NB4 (cell line): ENCODE measurements at regions not wholly inside any gene's neighbourhood (a gene's known extent, or its start where the extent isn't known, plus 50 kb on each side); places are given as distances from the start of the nearest gene placed in this dataset.

Source experiments
- MYC ChIP-seq: IDR thresholded peaks from 2 replicates; pipeline ENCODE4 v1.6.1; 2011; ENCODE audit warnings: low read depth, low read length
- POLR2A ChIP-seq: IDR thresholded peaks from 2 replicates; pipeline ENCODE4 v1.6.1; 2011; ENCODE audit warnings: mild to moderate bottlenecking; ENCODE audit not compliant: insufficient read length; ENCODE audit errors: extremely low read depth
- TF ChIP-seq, protein P1 (sequence below): IDR thresholded peaks from 2 replicates; pipeline ENCODE4 v1.6.1; 2011; ENCODE audit warnings: low read depth, low read length
- TF ChIP-seq, protein P2 (sequence below): IDR thresholded peaks from one replicate; pipeline ENCODE4 v1.5.1; 2012; ENCODE audit warnings: low read depth, low read length

DNA sequence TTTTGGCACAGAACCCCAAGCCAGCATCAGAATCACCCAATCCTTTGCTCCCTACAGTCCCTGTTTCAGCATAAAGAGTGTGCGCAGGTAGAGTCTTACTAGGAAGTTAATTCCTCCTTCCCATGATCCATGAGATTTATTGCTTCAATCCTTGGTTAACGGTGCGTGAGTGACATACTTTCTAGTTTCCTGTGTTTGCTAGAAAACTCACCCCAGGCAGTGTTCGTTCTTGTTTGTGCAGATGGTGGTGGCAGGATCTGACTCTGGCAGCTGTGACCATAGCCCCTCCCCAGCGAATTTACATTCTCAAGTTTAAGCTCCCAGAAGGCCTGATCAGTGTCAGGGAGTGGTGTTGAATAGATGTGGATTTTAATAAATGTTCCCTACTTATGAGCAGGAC lies 106.7 kb upstream of the CCT8L2 start:
- TF ChIP-seq, protein P1, sequence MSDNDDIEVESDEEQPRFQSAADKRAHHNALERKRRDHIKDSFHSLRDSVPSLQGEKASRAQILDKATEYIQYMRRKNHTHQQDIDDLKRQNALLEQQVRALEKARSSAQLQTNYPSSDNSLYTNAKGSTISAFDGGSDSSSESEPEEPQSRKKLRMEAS: no peak
- TF ChIP-seq, protein P2, sequence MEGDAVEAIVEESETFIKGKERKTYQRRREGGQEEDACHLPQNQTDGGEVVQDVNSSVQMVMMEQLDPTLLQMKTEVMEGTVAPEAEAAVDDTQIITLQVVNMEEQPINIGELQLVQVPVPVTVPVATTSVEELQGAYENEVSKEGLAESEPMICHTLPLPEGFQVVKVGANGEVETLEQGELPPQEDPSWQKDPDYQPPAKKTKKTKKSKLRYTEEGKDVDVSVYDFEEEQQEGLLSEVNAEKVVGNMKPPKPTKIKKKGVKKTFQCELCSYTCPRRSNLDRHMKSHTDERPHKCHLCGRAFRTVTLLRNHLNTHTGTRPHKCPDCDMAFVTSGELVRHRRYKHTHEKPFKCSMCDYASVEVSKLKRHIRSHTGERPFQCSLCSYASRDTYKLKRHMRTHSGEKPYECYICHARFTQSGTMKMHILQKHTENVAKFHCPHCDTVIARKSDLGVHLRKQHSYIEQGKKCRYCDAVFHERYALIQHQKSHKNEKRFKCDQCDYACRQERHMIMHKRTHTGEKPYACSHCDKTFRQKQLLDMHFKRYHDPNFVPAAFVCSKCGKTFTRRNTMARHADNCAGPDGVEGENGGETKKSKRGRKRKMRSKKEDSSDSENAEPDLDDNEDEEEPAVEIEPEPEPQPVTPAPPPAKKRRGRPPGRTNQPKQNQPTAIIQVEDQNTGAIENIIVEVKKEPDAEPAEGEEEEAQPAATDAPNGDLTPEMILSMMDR: no peak
- TF ChIP-seq POLR2A (no peak), MYC (no peak)
